Middle frontal gyrus (tissue), 1 donor: ENCODE measurements at regions not wholly inside any gene's neighbourhood (a gene's known extent, or its start where the extent isn't known, plus 50 kb on each side); places are given as distances from the start of the nearest gene placed in this dataset.

Experiments
- DNase-seq: peaks from one replicate; pipeline ENCODE4 v3.0.0-alpha.2; 2015; ENCODE audit warnings: low spot score; ENCODE audit errors: extremely low spot score

- DNase-seq, result no peak
Measured at GRCh38 chr13:107275945-107276614, 708.1 kb upstream of the ARGLU1 start.

- no peak for DNase-seq
Measured at GRCh38 chr13:107275312-107275711, 707.4 kb upstream of the ARGLU1 start.

- no peak for DNase-seq
Measured at GRCh38 chr13:107271227-107271626, 703.3 kb upstream of the ARGLU1 start.

GRCh38 chr13:107266657-107267056, 698.7 kb upstream of the ARGLU1 start:
- no peak for DNase-seq

- DNase-seq, result no peak
Measured at GRCh38 chr13:107258599-107259187, 690.8 kb upstream of the ARGLU1 start.

- DNase-seq, result no peak
Measured at GRCh38 chr13:107254392-107254791, 686.5 kb upstream of the ARGLU1 start.

- no peak for DNase-seq
Measured at GRCh38 chr13:107252428-107252827, 684.5 kb upstream of the ARGLU1 start.

GRCh38 chr13:107252021-107252420, 684.1 kb upstream of the ARGLU1 start:
- DNase-seq, result no peak

- no peak for DNase-seq
Measured at GRCh38 chr13:107251341-107251740, 683.4 kb upstream of the ARGLU1 start.

GRCh38 chr13:107250628-107251027, 682.7 kb upstream of the ARGLU1 start:
- DNase-seq, result no peak

- DNase-seq, result no peak
Measured at GRCh38 chr13:107244241-107244640, 676.3 kb upstream of the ARGLU1 start.

GRCh38 chr13:107242138-107242537, 674.2 kb upstream of the ARGLU1 start:
- DNase-seq, result no peak

- DNase-seq, result no peak
Measured at GRCh38 chr13:107241381-107241780, 673.4 kb upstream of the ARGLU1 start.

GRCh38 chr13:107239213-107239612, 671.3 kb upstream of the ARGLU1 start:
- DNase-seq, result no peak

- no peak for DNase-seq
Measured at GRCh38 chr13:107238262-107238981, 670.5 kb upstream of the ARGLU1 start.

- no peak for DNase-seq
Measured at GRCh38 chr13:107234319-107235073, 666.6 kb upstream of the ARGLU1 start.

GRCh38 chr13:107233541-107233940, 665.6 kb upstream of the ARGLU1 start:
- DNase-seq, result no peak

GRCh38 chr13:107231944-107232343, 664.0 kb upstream of the ARGLU1 start:
- DNase-seq, result no peak

GRCh38 chr13:107223867-107224266, 655.9 kb upstream of the ARGLU1 start:
- no peak for DNase-seq

- no peak for DNase-seq
Measured at GRCh38 chr13:107222597-107222996, 654.7 kb upstream of the ARGLU1 start.

- DNase-seq, result no peak
Measured at GRCh38 chr13:107220245-107220644, 652.3 kb upstream of the ARGLU1 start.

- DNase-seq, result no peak
Measured at GRCh38 chr13:107217251-107217650, 649.3 kb upstream of the ARGLU1 start.
